ENCODE measurements at regions not wholly inside any gene's neighbourhood (a gene's known extent, or its start where the extent isn't known, plus 50 kb on each side); places are given as distances from the start of the nearest gene placed in this dataset.

- DNase-seq (ENCODE audit: low read depth), result no peak
- TF ChIP-seq CTCF (conservative IDR thresholded peaks at IDR 0.05; ENCODE audit: control insufficient read depth, insufficient read depth, low read depth, low read length), result no peak
- no peak overlapping the region for H3K4me3 ChIP-seq (ENCODE audit: control insufficient read depth, low read depth, low read length)
These were observed 164.9 kb upstream of the IL12A start for GRCh38 chr3:159823780-159824179.

- TF ChIP-seq CTCF (conservative IDR thresholded peaks at IDR 0.05; ENCODE audit: control insufficient read depth, insufficient read depth, low read depth, low read length), result no peak
- no peak overlapping the region for H3K4me3 ChIP-seq (ENCODE audit: control insufficient read depth, low read depth, low read length)
- peak; percentile 91 for DNase-seq (ENCODE audit: low read depth)
These were observed 164.3 kb upstream of the IL12A start for GRCh38 chr3:159824333-159824732.

- no peak overlapping the region for H3K4me3 ChIP-seq (ENCODE audit: control insufficient read depth, low read depth, low read length)
- no peak for DNase-seq (ENCODE audit: low read depth)
These were observed 163.3 kb upstream of the IL12A start for GRCh38 chr3:159825216-159825854.

GRCh38 chr3:159828542-159828943, 160.1 kb upstream of the IL12A start:
- peak; percentile 80 for DNase-seq (ENCODE audit: low read depth)
- no peak overlapping the region for H3K4me3 ChIP-seq (ENCODE audit: control insufficient read depth, low read depth, low read length)

More at GRCh38 chr3:159825216-159825854, 163.3 kb upstream of the IL12A start:
- TF ChIP-seq CTCF (conservative IDR thresholded peaks at IDR 0.05; ENCODE audit: control insufficient read depth, insufficient read depth, low read depth, low read length), result no peak

GRCh38 chr3:159829056-159829455, 159.6 kb upstream of the IL12A start:
- no peak overlapping the region for H3K4me3 ChIP-seq (ENCODE audit: control insufficient read depth, low read depth, low read length)
- DNase-seq (ENCODE audit: low read depth), result peak; percentile 35
- no peak for TF ChIP-seq CTCF (conservative IDR thresholded peaks at IDR 0.05; ENCODE audit: control insufficient read depth, insufficient read depth, low read depth, low read length)

More at GRCh38 chr3:159828542-159828943, 160.1 kb upstream of the IL12A start:
- peak; percentile 62 for TF ChIP-seq CTCF (conservative IDR thresholded peaks at IDR 0.05; ENCODE audit: control insufficient read depth, insufficient read depth, low read depth, low read length)

- no peak for TF ChIP-seq CTCF (conservative IDR thresholded peaks at IDR 0.05; ENCODE audit: control insufficient read depth, insufficient read depth, low read depth, low read length)
- H3K4me3 ChIP-seq (ENCODE audit: control insufficient read depth, low read depth, low read length), result no peak overlapping the region
- peak; percentile 90 for DNase-seq (ENCODE audit: low read depth)
These were observed 159.0 kb upstream of the IL12A start for GRCh38 chr3:159829539-159830227.

Data from fibroblast of mammary gland (primary cell).